ENCODE measurements at regions not wholly inside any gene's neighbourhood (a gene's known extent, or its start where the extent isn't known, plus 50 kb on each side); places are given as distances from the start of the nearest gene placed in this dataset.

DNA sequence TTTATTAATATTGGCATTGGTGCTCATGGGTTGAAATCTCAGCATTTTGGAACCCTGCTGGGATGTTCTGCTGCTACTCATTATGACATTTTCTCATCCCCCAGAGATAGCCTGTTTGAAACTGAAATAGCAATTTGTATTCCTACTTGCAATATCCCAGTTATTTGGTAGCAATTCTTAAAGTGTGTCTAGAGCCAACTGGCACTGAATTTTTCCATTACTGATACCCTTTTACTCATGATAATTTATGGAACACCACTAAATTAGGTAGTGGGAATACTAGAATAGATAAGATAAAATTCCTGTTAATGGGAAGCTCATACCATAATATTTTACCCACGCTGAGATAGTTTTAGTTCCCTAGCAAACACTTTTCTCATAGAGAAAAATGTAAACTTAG lies 309.3 kb downstream of the SV2B start:
- Histone ChIP-seq H3K9me2 (ENCODE audit: insufficient read depth) (0 out of 2 replicates have a peak, but pooled peaks cover 3% of the 10 kb centered on the region), H3F3A (replicated peaks; ENCODE audit: low read depth) (no peaks in the 10 kb centered on the region), H4K20me1 (replicated peaks; ENCODE audit: insufficient read depth) (no peaks in the 10 kb centered on the region), H3K4me2 (no peak overlapping the region), H3K27me3 (ENCODE audit: insufficient read depth) (no peaks in the 10 kb centered on the region), H3K79me2 (replicated peaks; ENCODE audit: insufficient read depth) (no peaks in the 10 kb centered on the region), H3K4me1 (ENCODE audit: insufficient read depth) (no peaks in the 10 kb centered on the region), H3K36me3 (ENCODE audit: insufficient read depth) (no peaks in the 10 kb centered on the region), H3K4me3 (no peak overlapping the region), H3K27ac (ENCODE audit: low read depth) (no peak overlapping the region), H2AFZ (no peak overlapping the region)
- DNase-seq (ENCODE audit: low spot score) (no peak), ATAC-seq (no peak)
- H3K9me3 Mint-ChIP-seq = no peaks in the 10 kb centered on the region
- H3K36me3 Mint-ChIP-seq (ENCODE audit: low read depth) = no peaks in the 10 kb centered on the region
- peaks cover 3% of the 10 kb centered on the region for H3K27me3 Mint-ChIP-seq (ENCODE audit: insufficient read depth, low read depth, poor library complexity)
- H3K27ac Mint-ChIP-seq = no peak overlapping the region
- H3K4me3 Mint-ChIP-seq = no peak overlapping the region
- H3K4me1 Mint-ChIP-seq = peaks cover 4% of the 10 kb centered on the region; the same call in 1 of the 3 replicates
- TF ChIP-seq POLR2AphosphoS5 (IDR thresholded peaks at IDR 0.05; ENCODE audit: low read depth) (no peak), NANOG (IDR thresholded peaks at IDR 0.05; ENCODE audit: borderline replicate concordance) (no peak), EZH2 (IDR thresholded peaks at IDR 0.05; ENCODE audit: low read depth, unreplicated experiment) (no peak), CREB1 (CRISPR knock-in tag; IDR thresholded peaks at IDR 0.05; ENCODE audit: low read depth) (no peak), ZNF331 (CRISPR knock-in tag; IDR thresholded peaks at IDR 0.05; ENCODE audit: low read depth) (no peak)
- TF ChIP-seq, protein P1, sequence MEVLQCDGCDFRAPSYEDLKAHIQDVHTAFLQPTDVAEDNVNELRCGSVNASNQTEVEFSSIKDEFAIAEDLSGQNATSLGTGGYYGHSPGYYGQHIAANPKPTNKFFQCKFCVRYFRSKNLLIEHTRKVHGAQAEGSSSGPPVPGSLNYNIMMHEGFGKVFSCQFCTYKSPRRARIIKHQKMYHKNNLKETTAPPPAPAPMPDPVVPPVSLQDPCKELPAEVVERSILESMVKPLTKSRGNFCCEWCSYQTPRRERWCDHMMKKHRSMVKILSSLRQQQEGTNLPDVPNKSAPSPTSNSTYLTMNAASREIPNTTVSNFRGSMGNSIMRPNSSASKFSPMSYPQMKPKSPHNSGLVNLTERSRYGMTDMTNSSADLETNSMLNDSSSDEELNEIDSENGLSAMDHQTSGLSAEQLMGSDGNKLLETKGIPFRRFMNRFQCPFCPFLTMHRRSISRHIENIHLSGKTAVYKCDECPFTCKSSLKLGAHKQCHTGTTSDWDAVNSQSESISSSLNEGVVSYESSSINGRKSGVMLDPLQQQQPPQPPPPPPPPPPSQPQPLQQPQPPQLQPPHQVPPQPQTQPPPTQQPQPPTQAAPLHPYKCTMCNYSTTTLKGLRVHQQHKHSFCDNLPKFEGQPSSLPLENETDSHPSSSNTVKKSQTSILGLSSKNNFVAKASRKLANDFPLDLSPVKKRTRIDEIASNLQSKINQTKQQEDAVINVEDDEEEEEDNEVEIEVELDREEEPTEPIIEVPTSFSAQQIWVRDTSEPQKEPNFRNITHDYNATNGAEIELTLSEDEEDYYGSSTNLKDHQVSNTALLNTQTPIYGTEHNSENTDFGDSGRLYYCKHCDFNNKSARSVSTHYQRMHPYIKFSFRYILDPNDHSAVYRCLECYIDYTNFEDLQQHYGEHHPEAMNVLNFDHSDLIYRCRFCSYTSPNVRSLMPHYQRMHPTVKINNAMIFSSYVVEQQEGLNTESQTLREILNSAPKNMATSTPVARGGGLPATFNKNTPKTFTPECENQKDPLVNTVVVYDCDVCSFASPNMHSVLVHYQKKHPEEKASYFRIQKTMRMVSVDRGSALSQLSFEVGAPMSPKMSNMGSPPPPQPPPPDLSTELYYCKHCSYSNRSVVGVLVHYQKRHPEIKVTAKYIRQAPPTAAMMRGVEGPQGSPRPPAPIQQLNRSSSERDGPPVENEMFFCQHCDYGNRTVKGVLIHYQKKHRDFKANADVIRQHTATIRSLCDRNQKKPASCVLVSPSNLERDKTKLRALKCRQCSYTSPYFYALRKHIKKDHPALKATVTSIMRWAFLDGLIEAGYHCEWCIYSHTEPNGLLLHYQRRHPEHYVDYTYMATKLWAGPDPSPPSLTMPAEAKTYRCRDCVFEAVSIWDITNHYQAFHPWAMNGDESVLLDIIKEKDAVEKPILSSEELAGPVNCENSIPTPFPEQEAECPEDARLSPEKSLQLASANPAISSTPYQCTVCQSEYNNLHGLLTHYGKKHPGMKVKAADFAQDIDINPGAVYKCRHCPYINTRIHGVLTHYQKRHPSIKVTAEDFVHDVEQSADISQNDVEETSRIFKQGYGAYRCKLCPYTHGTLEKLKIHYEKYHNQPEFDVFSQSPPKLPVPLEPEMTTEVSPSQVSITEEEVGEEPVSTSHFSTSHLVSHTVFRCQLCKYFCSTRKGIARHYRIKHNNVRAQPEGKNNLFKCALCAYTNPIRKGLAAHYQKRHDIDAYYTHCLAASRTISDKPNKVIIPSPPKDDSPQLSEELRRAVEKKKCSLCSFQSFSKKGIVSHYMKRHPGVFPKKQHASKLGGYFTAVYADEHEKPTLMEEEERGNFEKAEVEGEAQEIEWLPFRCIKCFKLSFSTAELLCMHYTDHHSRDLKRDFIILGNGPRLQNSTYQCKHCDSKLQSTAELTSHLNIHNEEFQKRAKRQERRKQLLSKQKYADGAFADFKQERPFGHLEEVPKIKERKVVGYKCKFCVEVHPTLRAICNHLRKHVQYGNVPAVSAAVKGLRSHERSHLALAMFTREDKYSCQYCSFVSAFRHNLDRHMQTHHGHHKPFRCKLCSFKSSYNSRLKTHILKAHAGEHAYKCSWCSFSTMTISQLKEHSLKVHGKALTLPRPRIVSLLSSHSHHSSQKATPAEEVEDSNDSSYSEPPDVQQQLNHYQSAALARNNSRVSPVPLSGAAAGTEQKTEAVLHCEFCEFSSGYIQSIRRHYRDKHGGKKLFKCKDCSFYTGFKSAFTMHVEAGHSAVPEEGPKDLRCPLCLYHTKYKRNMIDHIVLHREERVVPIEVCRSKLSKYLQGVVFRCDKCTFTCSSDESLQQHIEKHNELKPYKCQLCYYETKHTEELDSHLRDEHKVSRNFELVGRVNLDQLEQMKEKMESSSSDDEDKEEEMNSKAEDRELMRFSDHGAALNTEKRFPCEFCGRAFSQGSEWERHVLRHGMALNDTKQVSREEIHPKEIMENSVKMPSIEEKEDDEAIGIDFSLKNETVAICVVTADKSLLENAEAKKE (CRISPR knock-in tag; IDR thresholded peaks at IDR 0.05) = no peak
- TF ChIP-seq, protein P2, sequence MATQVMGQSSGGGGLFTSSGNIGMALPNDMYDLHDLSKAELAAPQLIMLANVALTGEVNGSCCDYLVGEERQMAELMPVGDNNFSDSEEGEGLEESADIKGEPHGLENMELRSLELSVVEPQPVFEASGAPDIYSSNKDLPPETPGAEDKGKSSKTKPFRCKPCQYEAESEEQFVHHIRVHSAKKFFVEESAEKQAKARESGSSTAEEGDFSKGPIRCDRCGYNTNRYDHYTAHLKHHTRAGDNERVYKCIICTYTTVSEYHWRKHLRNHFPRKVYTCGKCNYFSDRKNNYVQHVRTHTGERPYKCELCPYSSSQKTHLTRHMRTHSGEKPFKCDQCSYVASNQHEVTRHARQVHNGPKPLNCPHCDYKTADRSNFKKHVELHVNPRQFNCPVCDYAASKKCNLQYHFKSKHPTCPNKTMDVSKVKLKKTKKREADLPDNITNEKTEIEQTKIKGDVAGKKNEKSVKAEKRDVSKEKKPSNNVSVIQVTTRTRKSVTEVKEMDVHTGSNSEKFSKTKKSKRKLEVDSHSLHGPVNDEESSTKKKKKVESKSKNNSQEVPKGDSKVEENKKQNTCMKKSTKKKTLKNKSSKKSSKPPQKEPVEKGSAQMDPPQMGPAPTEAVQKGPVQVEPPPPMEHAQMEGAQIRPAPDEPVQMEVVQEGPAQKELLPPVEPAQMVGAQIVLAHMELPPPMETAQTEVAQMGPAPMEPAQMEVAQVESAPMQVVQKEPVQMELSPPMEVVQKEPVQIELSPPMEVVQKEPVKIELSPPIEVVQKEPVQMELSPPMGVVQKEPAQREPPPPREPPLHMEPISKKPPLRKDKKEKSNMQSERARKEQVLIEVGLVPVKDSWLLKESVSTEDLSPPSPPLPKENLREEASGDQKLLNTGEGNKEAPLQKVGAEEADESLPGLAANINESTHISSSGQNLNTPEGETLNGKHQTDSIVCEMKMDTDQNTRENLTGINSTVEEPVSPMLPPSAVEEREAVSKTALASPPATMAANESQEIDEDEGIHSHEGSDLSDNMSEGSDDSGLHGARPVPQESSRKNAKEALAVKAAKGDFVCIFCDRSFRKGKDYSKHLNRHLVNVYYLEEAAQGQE (IDR thresholded peaks at IDR 0.05; ENCODE audit: unreplicated experiment) = no peak
- TF ChIP-seq, protein P3, sequence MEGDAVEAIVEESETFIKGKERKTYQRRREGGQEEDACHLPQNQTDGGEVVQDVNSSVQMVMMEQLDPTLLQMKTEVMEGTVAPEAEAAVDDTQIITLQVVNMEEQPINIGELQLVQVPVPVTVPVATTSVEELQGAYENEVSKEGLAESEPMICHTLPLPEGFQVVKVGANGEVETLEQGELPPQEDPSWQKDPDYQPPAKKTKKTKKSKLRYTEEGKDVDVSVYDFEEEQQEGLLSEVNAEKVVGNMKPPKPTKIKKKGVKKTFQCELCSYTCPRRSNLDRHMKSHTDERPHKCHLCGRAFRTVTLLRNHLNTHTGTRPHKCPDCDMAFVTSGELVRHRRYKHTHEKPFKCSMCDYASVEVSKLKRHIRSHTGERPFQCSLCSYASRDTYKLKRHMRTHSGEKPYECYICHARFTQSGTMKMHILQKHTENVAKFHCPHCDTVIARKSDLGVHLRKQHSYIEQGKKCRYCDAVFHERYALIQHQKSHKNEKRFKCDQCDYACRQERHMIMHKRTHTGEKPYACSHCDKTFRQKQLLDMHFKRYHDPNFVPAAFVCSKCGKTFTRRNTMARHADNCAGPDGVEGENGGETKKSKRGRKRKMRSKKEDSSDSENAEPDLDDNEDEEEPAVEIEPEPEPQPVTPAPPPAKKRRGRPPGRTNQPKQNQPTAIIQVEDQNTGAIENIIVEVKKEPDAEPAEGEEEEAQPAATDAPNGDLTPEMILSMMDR (conservative IDR thresholded peaks at IDR 0.05; ENCODE audit: low read depth in 2 of 2) = no peak
